DND-41 (cell line): ENCODE measurements at regions not wholly inside any gene's neighbourhood (a gene's known extent, or its start where the extent isn't known, plus 50 kb on each side); places are given as distances from the start of the nearest gene placed in this dataset.

Source experiments
- CTCF ChIP-seq: IDR thresholded peaks from 2 replicates; pipeline ENCODE4 v1.5.1; 2012; ENCODE audit warnings: borderline replicate concordance, low read length, moderate library complexity, mild to moderate bottlenecking; ENCODE audit not compliant: poor library complexity, severe bottlenecking; ENCODE audit errors: extremely low read depth
- EZH2 ChIP-seq: IDR thresholded peaks from 3 replicates; pipeline ENCODE4 v1.6.1; 2012; ENCODE audit warnings: borderline replicate concordance, low read depth, mild to moderate bottlenecking, moderate library complexity, low read length, inconsistent platforms; ENCODE audit not compliant: severe bottlenecking

- no peak for TF ChIP-seq CTCF
- TF ChIP-seq EZH2: no peak
Measured at GRCh38 chr5:44028226-44028625, 361.0 kb downstream of the FGF10 start.
